ENCODE measurements at regions not wholly inside any gene's neighbourhood (a gene's known extent, or its start where the extent isn't known, plus 50 kb on each side); places are given as distances from the start of the nearest gene placed in this dataset.

GRCh38 chr5:107068782-107069181 lies 602.0 kb downstream of the EFNA5 start:
- TF ChIP-seq CTCF (IDR thresholded peaks at IDR 0.05; ENCODE audit: low read depth, low read length) = no peak
- no peak overlapping the region for H3K4me3 ChIP-seq (ENCODE audit: low read depth, low read length)
- in situ Hi-C loops (cut with HindIII; ENCODE audit: low sequenced_read_pairs) = no loop called here
- no peak for DNase-seq (ENCODE audit: low read depth, low spot score)

GRCh38 chr5:107067395-107067794 lies 603.3 kb downstream of the EFNA5 start:
- TF ChIP-seq CTCF (IDR thresholded peaks at IDR 0.05; ENCODE audit: low read depth, low read length) = no peak
- H3K4me3 ChIP-seq (ENCODE audit: low read depth, low read length) = no peak overlapping the region
- DNase-seq (ENCODE audit: low read depth, low spot score) = peak; percentile 5
- in situ Hi-C loops (cut with HindIII; ENCODE audit: low sequenced_read_pairs) = no loop called here

GRCh38 chr5:107063511-107063910 lies 607.2 kb downstream of the EFNA5 start:
- no peak for TF ChIP-seq CTCF (IDR thresholded peaks at IDR 0.05; ENCODE audit: low read depth, low read length)
- in situ Hi-C loops (cut with HindIII; ENCODE audit: low sequenced_read_pairs) = no loop called here
- peak; percentile 5 for DNase-seq (ENCODE audit: low read depth, low spot score)
- H3K4me3 ChIP-seq (ENCODE audit: low read depth, low read length) = no peak overlapping the region

GRCh38 chr5:107058803-107059202 lies 611.9 kb downstream of the EFNA5 start:
- H3K4me3 ChIP-seq (ENCODE audit: low read depth, low read length) = no peak overlapping the region
- in situ Hi-C loops (cut with HindIII; ENCODE audit: low sequenced_read_pairs) = no loop called here
- no peak for TF ChIP-seq CTCF (IDR thresholded peaks at IDR 0.05; ENCODE audit: low read depth, low read length)
- DNase-seq (ENCODE audit: low read depth, low spot score) = no peak

GRCh38 chr5:107058235-107058634 lies 612.5 kb downstream of the EFNA5 start:
- TF ChIP-seq CTCF (IDR thresholded peaks at IDR 0.05; ENCODE audit: low read depth, low read length) = no peak
- DNase-seq (ENCODE audit: low read depth, low spot score) = no peak
- in situ Hi-C loops (cut with HindIII; ENCODE audit: low sequenced_read_pairs) = no loop called here
- H3K4me3 ChIP-seq (ENCODE audit: low read depth, low read length) = no peak overlapping the region

GRCh38 chr5:107056278-107056677 lies 614.5 kb downstream of the EFNA5 start:
- TF ChIP-seq CTCF (IDR thresholded peaks at IDR 0.05; ENCODE audit: low read depth, low read length) = no peak
- in situ Hi-C loops (cut with HindIII; ENCODE audit: low sequenced_read_pairs) = no loop called here

GRCh38 chr5:107047048-107047447 lies 623.7 kb downstream of the EFNA5 start:
- in situ Hi-C loops (cut with HindIII; ENCODE audit: low sequenced_read_pairs) = no loop called here
- no peak for DNase-seq (ENCODE audit: low read depth, low spot score)
- H3K4me3 ChIP-seq (ENCODE audit: low read depth, low read length) = no peak overlapping the region
- TF ChIP-seq CTCF (IDR thresholded peaks at IDR 0.05; ENCODE audit: low read depth, low read length) = no peak

More at GRCh38 chr5:107056278-107056677, 614.5 kb downstream of the EFNA5 start:
- H3K4me3 ChIP-seq (ENCODE audit: low read depth, low read length) = no peak overlapping the region
- DNase-seq (ENCODE audit: low read depth, low spot score) = no peak
